ENCODE measurements at regions not wholly inside any gene's neighbourhood (a gene's known extent, or its start where the extent isn't known, plus 50 kb on each side); places are given as distances from the start of the nearest gene placed in this dataset.

- Histone ChIP-seq H4K20me1 (ENCODE audit: insufficient read depth) (no peaks in the 10 kb centered on the region), H3K36me3 (ENCODE audit: control insufficient read depth in 1 of 2, insufficient read depth in 2 of 2, low read length in 2 of 2) (no peaks in the 10 kb centered on the region), H3K4me2 (ENCODE audit: low read length) (no peak overlapping the region), H3K4me1 (ENCODE audit: control insufficient read depth in 1 of 2, insufficient read depth in 2 of 2, low read length in 2 of 2) (no peaks in the 10 kb centered on the region), H2AFZ (ENCODE audit: low read depth, low read length, poor library complexity, severe bottlenecking) (no peak overlapping the region), H3K27ac (ENCODE audit: low read depth, low read length) (no peak overlapping the region), H3K9me2 (ENCODE audit: insufficient read depth) (no peaks in the 10 kb centered on the region), H3K9ac (ENCODE audit: low read length) (no peak overlapping the region), H3K27me3 (ENCODE audit: insufficient read depth, low read length) (peaks cover 25% of the 10 kb centered on the region), H3K79me2 (ENCODE audit: insufficient read depth, low read length) (no peaks in the 10 kb centered on the region), H3K4me3 (replicated peaks in 1 of 2; ENCODE audit: low read depth in 1 of 2, low read length in 2 of 2) (no peak overlapping the region), H3K9me3 (ENCODE audit: control insufficient read depth in 1 of 2, insufficient read depth in 1 of 2, low read depth in 1 of 2, low read length in 2 of 2) (no peaks in the 10 kb centered on the region)
- no TSS peak for BruUV-seq (replicated peaks)
- TF ChIP-seq CEBPB (IDR thresholded peaks at IDR 0.05; ENCODE audit: low read depth) (no peak), ZBTB33 (IDR thresholded peaks at IDR 0.05; ENCODE audit: extremely low read depth, insufficient replicate concordance, low read length) (no peak), ZNF274 (IDR thresholded peaks at IDR 0.05; ENCODE audit: low read depth, low read length) (no peak), EZH2phosphoT487 (IDR thresholded peaks at IDR 0.05; ENCODE audit: borderline replicate concordance) (no peak), JUND (IDR thresholded peaks at IDR 0.05) (no peak), POLR2AphosphoS5 (IDR thresholded peaks at IDR 0.05; ENCODE audit: low read depth, low read length) (no peak), CBX3 (IDR thresholded peaks at IDR 0.05; ENCODE audit: low read depth) (no peak), YY1 (IDR thresholded peaks at IDR 0.05; ENCODE audit: extremely low read depth, insufficient replicate concordance, low read depth, low read length) (no peak), ZFX (IDR thresholded peaks at IDR 0.05) (no peak), ATF3 (IDR thresholded peaks at IDR 0.05) (no peak), CTCF (IDR thresholded peaks at IDR 0.05 in 2 of 3, conservative IDR thresholded peaks at IDR 0.05 in 1 of 3; ENCODE audit: borderline replicate concordance in 1 of 3, insufficient read depth in 1 of 3, low read depth in 2 of 3, low read length in 2 of 3) (no peak), ELF1 (IDR thresholded peaks at IDR 0.05; ENCODE audit: borderline replicate concordance, low read depth) (no peak), FOSL1 (IDR thresholded peaks at IDR 0.05; ENCODE audit: low read depth) (no peak), REST (IDR thresholded peaks at IDR 0.05; ENCODE audit: low read depth) (no peak), RAD21 (IDR thresholded peaks at IDR 0.05; ENCODE audit: low read depth) (no peak), POLR2A (IDR thresholded peaks at IDR 0.05; ENCODE audit: borderline replicate concordance, extremely low read depth, insufficient read depth, insufficient read length) (no peak)
- POLR2A ChIA-PET, result no interaction called here
- ATAC-seq (no peak), DNase-seq (ENCODE audit: low read depth, low spot score) (no peak)
- intact Hi-C loops (cut with micrococcal nuclease), result no loop called here
- CTCF ChIA-PET, result no interaction called here
- RAD21 ChIA-PET (ENCODE audit: low non-redundant PET in 1 of 2, low total read pairs in 2 of 2, uncharacterized antibody in 2 of 2, unreplicated experiment in 2 of 2), result no interaction called here
Observed at GRCh38 chr2:67642046-67642382, 244.9 kb downstream of the ETAA1 start.

All from HCT116 (cell line).